Right lobe of liver (tissue), 4 donors: ENCODE measurements at regions not wholly inside any gene's neighbourhood (a gene's known extent, or its start where the extent isn't known, plus 50 kb on each side); places are given as distances from the start of the nearest gene placed in this dataset.

ENCODE experiments used
- CTCF ChIP-seq, 4 donors: fragments of 200-600 bp in 3 of 4; fragments of 450-650 bp in 1 of 4; IDR thresholded peaks; one replicate each; pipeline versions ENCODE4 v1.5.1 to v1.8.0; 2016 to 2022; ENCODE audit warnings: antibody characterized with exemption in 4 of 4, mild to moderate bottlenecking in 2 of 4
- POLR2A ChIP-seq: fragments of 450-650 bp; IDR thresholded peaks from one replicate; pipeline ENCODE4 v1.6.1; 2017; ENCODE audit warnings: antibody characterized with exemption, mild to moderate bottlenecking
- donor health status: DM: no; HTN: no; CAD: no.
- donor health status: DM: no; HTN: no; CAD: no.
- donor health status: DM: no; HTN: yes; CAD: no.

GRCh38 chr16:60816461-60816860, 1219.8 kb downstream of the CDH8 start:
- TF ChIP-seq CTCF (IDR thresholded peaks at IDR 0.05) (no peak), POLR2A (no peak)
